ENCODE measurements at regions not wholly inside any gene's neighbourhood (a gene's known extent, or its start where the extent isn't known, plus 50 kb on each side); places are given as distances from the start of the nearest gene placed in this dataset.

GRCh38 chr14:84036840-84037239, 1493.1 kb upstream of the FLRT2 start:
- TF ChIP-seq REST (tag by site-specific recombination; IDR thresholded peaks at IDR 0.05) = no peak
- no peak for TF ChIP-seq ZNF394 (tag by site-specific recombination; IDR thresholded peaks at IDR 0.05; ENCODE audit: borderline replicate concordance)
- no peak for TF ChIP-seq CTCF (tag by site-specific recombination; IDR thresholded peaks at IDR 0.05)
- no peak for TF ChIP-seq ZNF302 (tag by site-specific recombination; IDR thresholded peaks at IDR 0.05; ENCODE audit: low read depth)
- TF ChIP-seq ZNF48 (tag by site-specific recombination; IDR thresholded peaks at IDR 0.05) = no peak
- no peak for TF ChIP-seq YY1 (tag by site-specific recombination; IDR thresholded peaks at IDR 0.05)
- no peak for TF ChIP-seq IKZF3 (tag by site-specific recombination; IDR thresholded peaks at IDR 0.05)
- TF ChIP-seq ZNF132 (tag by site-specific recombination; IDR thresholded peaks at IDR 0.05; ENCODE audit: borderline replicate concordance) = no peak
- TF ChIP-seq ZNF138 (tag by site-specific recombination; IDR thresholded peaks at IDR 0.05; ENCODE audit: borderline replicate concordance) = no peak
